GM20431 (cell line): ENCODE measurements at regions not wholly inside any gene's neighbourhood (a gene's known extent, or its start where the extent isn't known, plus 50 kb on each side); places are given as distances from the start of the nearest gene placed in this dataset.

Experiments used
- in situ Hi-C: fragments of 300-500 bp; cut with MseI, MboI; formaldehyde crosslinking; loops from one replicate; pipeline ENCODE4 v1.15.0; 2020; ENCODE audit warnings: low sequenced_read_pairs; ENCODE audit not compliant: unreplicated experiment

DNA sequence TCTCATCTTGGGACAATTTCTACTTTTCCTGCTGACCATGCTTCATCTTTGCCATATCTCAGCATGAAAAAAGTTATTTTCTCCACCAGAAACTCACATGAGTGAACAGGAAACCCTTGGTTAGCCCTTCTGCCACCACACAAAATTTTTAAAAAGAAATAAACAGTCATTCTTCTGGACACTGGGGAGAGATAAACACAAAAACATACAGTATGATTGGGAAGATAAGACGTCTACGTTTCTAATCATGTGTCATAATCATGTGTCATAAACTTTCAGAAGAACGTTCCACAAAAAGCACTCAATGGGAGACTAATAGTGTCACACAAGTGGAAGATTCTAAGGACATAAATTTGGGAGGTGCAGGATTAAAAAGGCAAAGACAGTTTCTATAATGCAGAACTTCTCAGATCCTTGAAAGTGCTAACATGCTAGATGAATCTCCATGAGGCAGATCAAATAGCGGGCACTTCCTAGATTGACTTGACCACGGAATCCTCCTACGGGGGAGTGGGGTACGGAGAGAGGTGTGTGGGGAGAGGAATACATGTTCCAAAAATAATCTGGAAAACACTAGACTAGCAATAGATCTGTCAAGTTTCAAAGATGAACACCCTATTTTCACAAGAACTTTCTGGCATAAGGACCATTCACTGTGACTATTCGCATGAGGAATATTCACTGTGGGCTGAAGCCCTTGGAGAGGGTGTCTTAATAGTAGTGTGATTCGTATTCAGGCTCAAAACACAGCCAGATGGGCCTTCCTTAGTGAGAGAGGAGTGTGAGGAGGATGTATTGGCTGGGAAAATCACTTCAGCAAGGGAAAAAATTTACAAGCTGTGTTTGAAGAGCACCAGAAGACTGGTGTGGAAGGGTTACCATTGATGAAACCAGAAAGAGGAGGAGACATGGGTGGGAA lies 206.7 kb downstream of the SETD4 start:
- in situ Hi-C loops, result no loop called here

DNA sequence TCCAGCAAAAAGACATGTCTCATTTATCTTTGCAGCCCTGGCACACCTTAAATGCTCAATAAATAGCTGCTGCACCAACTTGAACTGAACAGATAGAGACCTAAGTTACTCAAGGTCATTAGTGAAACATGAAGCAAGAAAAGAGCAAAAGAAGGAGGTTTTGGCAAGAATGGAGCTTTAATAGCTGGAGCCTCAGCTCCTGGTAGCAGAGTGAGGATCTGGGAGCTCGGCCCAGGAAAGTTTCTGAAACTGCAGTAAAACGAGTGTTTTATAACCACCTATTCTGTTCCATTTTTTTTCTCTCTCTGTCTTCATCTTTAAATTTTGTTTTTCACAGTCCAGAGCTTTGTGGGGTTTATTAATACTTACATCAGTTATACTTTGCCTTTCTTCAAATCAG lies 207.5 kb downstream of the SETD4 start:
- in situ Hi-C loops, result no loop called here

DNA sequence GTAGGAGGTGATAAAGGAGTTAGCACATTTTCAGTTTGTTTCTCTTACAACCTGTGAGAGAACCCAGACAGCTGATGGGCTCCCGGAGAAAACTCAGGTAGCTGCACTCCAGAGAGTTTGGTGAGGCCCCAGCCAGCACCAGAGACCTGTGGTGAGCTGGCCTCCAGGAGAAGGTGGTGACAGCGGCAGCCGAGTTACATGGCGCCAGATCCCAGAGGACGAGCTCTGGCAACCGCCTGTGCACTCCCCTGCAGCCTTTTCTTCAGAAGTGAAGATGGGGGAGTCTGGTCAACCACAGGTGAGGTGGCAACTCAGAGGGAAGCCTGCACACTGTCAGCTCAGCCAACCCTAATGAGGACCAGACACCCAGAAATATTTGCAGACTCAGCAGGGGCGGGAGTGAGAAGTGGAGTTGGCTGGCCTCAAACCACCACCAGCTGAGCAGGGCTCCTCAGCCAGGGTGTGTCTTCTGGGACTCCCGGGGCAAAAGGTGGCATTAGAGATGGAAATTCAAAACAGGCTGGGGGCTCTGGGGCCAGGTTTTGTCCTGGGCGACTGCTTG lies 209.7 kb downstream of the SETD4 start:
- in situ Hi-C loops, result no loop called here

DNA sequence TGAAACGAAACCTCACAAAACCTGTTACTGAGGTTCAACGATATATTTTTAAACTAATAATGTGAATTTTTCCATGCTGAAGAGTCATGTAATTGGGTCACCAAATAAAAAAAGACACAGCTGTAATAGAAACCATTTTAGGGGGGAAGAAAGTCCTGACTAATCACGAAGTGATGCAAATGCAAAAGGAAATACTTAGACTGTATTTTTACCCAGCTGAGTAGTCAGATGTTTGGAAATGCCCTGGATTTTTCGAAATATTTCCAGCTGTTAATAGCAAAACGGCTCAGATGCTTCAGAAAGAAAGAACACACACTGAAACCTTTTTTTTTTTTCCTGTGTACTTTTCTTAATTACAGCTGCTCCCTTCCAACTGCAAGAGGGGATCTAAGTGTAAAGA lies 210.3 kb downstream of the SETD4 start:
- in situ Hi-C loops, result no loop called here

DNA sequence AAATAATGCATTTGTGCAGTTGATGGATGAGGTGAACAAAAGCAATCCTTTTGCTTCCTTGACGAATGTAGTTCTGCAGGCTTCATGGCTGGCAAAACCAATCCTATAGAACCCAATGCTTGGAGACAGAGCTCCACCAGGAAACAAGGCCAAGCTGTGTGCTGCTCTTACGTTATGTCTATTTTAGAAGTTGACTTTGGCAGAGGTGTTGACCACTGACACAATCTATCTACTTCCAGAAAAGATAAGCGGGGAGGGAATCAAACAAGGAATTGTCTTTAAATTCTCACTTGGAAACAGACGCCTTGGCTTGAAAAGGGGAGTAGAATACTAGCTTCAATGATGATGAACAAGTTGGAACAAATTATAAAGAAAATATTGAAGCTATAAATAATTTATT lies 211.2 kb downstream of the SETD4 start:
- in situ Hi-C loops, result loop anchor here (25.0 kb wide), 1 partner anchor 1112 kb away; no protein-coding TSS in a partner anchor

DNA sequence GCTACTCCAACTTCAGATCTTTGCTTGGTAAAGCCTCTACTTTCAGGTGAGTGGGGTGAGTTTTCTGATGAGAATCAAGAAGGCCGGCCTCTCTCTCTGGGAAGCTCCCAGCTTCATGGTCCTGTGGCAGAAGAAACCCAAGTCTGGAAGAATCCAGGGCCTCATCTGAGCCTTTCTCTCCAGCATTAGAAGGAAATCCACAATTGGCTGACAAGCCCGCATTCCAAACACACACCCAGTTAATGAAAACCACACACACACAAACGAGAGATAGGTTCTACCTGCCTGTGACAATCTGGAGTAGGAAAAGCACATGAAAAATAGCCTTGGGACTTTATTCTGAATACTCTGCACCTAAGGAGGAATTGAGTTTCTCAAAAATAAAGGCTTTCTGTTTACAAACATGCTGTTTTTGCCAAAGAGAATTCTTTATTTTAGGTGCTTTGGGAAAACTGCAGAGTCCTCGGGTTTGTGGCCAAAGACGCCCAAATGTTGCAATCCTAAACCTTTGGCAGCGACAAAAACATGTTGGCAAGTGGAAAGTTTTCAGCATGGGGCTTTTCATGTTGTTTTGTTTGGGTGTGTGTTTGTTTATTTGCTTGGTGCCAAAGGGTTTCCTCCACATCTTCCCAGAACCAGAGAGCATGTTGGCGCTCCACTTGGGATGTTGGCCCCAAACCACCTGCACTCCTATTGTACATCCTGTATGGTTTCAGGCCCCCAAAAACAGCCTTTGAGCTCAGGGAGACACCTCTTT lies 216.2 kb downstream of the SETD4 start:
- in situ Hi-C loops, result loop anchor here (25.0 kb wide), 1 partner anchor 1107 kb away; no protein-coding TSS in a partner anchor

DNA sequence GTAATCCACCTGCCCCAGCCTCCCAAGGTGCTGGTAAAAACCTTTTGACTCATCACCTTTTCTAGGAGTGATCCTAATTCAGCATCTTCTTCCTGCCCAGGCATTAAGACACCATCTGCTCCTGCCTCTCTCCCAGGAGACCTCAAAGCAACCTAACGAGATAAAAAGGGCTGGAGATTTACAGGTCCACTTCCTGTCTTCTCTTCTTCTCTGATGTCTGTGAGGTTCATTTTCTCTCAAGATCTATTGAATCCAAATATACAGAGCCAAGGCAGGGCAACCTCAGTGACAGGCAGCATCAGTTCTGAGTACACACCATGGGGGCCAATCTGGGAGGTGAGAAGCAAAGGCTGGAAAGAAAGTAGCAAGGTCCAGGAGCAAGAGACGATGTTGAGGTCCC lies 219.4 kb downstream of the SETD4 start:
- in situ Hi-C loops, result loop anchor here (25.0 kb wide), 1 partner anchor 1104 kb away; no protein-coding TSS in a partner anchor

DNA sequence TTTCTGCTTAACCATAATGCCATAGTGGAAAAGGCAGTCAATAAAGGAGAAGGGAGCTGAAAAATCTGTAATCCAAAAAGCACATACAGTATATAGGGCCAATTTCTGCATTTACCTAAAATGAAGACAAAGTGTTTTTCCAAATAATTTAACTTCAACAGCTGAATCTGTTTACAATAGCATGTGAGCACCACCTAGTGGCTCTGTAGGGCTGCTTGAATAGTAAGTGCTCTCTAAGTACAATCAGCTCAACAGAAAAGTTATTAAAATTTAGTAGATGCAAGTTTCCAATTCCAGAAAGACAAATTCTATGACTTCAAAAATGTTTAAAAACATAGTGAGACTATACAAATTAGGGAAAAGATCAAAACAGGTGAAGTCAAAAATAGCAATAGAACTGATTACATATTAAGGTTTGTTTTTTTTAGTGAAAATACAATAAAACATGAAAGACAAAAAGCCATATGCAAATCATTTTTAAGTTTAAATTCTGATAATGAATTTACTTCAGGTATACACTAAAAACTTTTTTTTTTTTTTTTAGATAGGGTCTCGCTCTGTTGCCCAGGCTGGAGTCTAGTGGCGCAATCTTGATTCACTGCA lies 220.0 kb downstream of the SETD4 start:
- in situ Hi-C loops, result loop anchor here (25.0 kb wide), 1 partner anchor 1103 kb away; no protein-coding TSS in a partner anchor

DNA sequence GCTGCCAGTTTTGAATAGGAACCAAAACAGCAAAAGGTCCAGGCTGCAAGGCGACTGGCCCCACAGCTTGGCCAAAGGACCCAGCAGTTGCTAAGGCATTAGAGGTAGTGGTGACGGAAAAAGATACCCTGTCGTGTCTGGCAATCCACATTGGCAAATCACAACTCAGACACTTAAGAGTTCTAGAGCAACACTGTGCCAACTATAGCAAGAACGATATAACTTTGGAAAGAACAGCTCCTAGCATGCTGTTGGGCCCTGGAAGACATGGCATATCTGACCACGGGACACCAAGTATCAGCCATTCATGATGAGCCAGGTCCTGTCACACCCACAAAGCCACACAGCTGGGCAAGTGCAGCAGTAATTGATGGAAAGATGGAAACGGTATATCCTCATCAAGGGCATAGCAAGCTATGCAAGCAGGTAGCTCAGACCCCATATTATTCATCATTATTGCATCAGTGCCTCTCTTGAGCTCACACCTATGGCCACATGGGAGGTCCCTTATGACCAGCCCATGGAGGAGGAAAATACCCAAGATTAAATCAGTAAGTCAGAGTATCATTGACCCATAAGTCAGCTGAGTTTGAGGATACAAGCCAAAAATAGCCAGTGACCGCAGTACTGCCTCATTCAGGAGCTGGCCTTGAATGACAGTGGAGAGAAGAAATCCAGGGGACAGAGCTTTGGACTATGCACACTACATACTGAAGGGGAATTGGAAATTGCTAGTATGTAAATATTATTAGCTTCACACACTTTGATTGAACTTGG lies 221.2 kb downstream of the SETD4 start:
- in situ Hi-C loops, result loop anchor here (25.0 kb wide), 1 partner anchor 1102 kb away; no protein-coding TSS in a partner anchor

DNA sequence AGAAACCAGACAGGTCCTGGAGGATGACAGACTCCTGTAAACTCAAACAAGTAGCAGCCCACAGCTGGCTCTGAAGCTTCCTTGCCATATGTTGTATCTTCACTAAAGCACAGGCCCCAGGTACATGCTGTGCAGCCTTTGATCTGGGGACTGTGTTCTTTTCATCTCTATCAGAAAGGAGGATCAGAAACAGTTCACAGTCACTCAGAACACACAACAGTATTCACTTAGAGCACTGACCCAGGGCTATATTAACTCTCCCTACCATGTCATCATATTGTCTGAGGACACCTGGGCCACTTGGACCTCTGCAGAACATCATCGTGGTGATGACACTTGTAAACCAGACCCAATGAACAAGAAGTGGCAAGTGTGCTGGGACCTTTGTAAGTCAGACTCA lies 222.0 kb downstream of the SETD4 start:
- in situ Hi-C loops, result loop anchor here (25.0 kb wide), 1 partner anchor 1101 kb away; no protein-coding TSS in a partner anchor

DNA sequence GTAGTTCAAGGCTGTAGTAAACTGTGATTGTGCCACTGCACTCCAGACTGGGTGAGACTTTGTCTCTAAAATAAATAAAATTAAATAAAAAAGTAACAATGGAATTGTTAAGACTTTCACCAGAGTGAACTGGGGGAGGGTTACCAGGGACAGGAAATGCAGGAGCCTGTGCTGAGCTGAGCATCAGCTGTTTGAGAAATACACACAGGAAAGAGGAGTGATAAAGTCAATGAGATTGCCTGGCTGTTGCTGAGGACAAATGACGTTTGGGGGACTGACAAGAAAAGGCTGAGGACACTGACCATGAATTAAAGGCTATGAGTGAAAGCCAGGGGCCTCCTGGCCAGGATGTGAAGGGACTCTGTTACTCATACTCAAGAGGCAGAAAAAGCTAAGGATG lies 226.3 kb downstream of the SETD4 start:
- in situ Hi-C loops, result loop anchor here (25.0 kb wide), 1 partner anchor 1097 kb away; no protein-coding TSS in a partner anchor

DNA sequence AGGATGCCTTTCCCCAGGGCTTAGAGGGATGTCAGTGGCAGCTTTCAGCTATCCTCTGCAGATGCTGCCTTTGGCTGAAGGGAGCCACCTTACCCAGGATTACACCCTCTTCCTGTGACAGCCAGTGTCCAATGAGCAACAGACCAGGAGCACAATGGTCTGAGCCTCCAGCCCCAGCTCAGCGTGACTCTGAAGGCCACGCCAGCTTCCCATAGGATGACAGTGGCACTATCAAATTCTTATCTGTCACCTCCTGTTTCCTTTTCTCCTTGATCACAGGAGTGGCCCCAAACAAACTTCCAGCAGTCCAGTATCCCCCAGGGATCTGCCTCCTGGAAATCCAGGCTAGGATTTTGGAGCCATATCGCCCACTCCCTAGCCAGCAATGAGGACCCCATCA lies 226.9 kb downstream of the SETD4 start:
- in situ Hi-C loops, result loop anchor here (25.0 kb wide), 1 partner anchor 1096 kb away; no protein-coding TSS in a partner anchor

DNA sequence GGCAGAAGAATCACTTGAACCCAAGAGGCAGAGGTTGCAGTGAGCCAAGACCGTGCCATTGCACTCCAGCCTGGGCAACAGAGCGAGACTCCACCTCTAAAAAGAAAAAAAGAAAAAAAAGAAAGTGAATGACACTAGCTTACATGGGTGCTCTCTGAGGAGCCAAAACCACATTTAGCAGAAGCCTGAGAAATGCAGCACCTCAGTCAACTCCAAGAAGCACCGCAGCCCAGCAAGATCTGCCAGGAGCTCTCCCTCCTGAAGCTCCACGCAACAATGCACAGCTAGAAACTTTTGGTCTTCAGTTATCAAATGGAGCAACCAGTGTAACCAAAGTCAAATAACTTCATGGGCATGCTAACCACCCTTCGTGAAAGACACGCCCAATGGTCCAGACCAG lies 229.1 kb downstream of the SETD4 start:
- in situ Hi-C loops, result loop anchor here (25.0 kb wide), 1 partner anchor 1094 kb away; no protein-coding TSS in a partner anchor

DNA sequence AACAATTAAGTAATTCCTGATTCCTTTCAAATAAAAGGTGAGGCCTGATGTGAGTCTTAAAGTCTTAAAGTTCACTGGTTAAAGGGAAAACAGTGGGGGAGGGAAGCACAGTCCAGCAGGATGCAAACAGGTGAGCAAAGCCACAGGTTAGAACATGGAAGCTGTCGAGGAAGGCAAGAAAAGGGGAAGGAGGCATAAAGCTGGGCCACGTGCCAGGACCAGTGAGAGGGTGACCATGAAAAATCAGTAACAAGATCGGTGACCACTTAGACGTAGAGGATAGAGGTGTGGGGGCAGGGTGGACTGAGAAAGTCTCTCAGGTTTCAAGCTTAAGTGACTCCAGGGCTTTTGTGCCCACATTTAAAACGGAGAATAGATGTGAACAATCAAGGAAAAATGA lies 231.3 kb downstream of the SETD4 start:
- in situ Hi-C loops, result loop anchor here (25.0 kb wide), 1 partner anchor 1092 kb away; no protein-coding TSS in a partner anchor

DNA sequence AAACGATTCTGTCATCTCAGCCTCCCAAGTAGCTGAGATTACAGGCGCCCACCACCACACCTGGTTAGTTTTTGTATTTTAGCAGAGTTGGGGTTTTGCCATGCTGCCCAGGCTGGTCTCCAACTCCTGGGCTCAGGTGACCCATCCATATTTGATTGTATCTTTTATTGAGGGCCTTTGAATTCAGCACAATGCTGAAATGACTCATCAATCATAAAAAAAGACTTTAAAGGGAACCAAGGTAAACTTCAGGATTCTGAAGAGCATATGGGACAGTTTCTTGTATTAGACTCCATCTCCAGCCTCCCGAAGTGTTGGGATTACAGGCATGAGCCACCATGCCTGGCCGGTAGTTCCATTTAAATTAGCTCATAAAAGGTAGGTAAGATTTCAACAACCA lies 232.2 kb downstream of the SETD4 start:
- in situ Hi-C loops, result loop anchor here (25.0 kb wide), 1 partner anchor 1091 kb away; no protein-coding TSS in a partner anchor

DNA sequence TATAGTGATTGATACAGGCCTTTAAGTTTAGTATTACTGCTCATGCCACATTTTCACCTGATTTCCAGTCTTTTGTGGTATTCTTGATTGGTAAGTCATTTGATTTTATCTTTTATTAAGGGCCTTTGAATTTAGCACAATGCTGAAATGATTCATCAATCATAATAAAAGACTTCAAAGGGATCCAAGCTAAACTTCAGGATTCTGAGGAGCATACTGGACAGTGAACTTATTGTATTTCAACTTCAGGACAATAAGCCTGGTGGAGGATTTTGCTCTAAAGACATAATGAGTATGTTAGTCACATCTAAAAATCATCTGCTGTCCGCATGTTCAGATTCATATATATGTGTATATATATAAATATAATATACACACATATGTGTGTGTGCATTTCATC lies 233.3 kb downstream of the SETD4 start:
- in situ Hi-C loops, result loop anchor here (25.0 kb wide), 1 partner anchor 1090 kb away; no protein-coding TSS in a partner anchor

DNA sequence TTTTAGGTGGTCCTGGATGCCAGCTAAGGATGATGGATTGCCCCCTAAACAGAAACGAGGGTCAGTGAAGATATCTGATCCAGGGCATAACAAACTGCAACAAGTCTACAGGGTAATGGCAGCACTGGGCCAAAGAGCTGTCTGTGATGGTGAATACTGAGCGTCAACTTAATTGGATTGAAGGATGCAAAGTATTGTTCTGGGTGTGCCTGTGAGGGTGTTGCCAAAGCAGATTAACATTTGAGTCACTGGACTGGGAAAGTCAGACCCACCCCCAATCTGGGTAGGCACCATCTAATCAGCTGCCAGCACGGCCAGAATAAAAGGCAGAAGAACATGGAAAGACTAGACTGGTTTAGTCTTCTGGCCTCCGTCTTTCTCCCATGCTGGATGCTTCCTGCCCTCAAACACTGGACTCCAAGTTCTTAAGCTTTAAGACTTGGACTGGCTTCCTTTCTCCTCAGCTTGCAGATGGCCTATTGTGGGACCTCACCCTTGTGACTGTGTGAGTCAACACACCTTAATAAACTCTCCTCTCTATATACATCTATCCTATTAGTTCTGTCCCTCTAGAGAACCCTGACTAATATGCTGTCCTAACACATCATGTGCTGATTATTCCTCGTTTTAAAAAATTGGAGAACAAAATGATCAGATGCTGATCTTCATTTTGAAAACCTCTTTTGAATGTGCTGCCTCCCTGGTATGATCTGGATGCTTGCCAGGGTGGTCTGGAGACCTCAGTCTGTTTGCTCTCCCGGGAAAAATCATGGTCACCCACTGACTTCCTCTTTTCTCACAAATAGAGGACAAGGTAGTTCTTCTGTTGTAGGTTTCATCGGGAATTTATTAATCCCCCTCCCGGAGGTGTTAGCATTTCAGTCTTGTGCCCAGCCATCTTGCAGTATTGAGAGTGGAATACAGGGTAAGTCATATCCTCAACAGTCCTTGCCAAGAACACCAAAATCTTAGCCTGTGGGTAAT lies 234.7 kb downstream of the SETD4 start:
- in situ Hi-C loops, result loop anchor here (25.0 kb wide), 1 partner anchor 1088 kb away; no protein-coding TSS in a partner anchor

DNA sequence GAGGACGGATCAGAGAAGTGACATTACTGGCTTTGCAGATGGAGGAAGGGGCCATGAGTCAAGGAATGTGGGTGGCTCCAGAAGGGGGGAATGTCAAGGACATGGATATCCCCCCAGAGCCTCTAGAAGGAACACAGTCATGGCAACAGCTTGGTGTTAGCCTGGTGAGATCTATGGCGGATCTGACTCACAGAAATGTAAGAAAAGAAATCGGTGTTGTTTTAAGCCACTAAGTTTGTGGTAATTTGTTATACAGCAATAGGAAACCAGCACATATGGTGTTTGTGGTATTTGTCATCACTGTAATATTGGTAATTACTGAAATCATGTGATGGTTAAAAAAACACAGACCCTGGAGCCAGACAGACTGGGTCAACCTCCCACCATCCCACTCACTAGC lies 236.2 kb downstream of the SETD4 start:
- in situ Hi-C loops, result no loop called here
